SJSA1 (cell line): ENCODE measurements at regions not wholly inside any gene's neighbourhood (a gene's known extent, or its start where the extent isn't known, plus 50 kb on each side); places are given as distances from the start of the nearest gene placed in this dataset.

Experiments used
- DNase-seq, 2 experiments: peaks; one replicate each; pipeline ENCODE4 v3.0.0-alpha.2; 2015 to 2020; ENCODE audit warnings: low spot score in 2 of 2, low read depth in 1 of 2
- H3K27ac ChIP-seq: fragments of 250-450 bp; sonication (Bioruptor Pico); 2 replicates; pipeline ENCODE4 v1.5.1; 2020; ENCODE audit warnings: mild to moderate bottlenecking, moderate library complexity
- H3K27me3 ChIP-seq: fragments of 250-450 bp; sonication (Bioruptor Pico); replicated peaks from 2 replicates; pipeline ENCODE4 v1.5.1; 2020; ENCODE audit warnings: mild to moderate bottlenecking, moderate library complexity
- H3K36me3 ChIP-seq: fragments of 250-450 bp; sonication (Bioruptor Pico); 2 replicates; pipeline ENCODE4 v1.5.1; 2020; ENCODE audit warnings: mild to moderate bottlenecking
- H3K4me1 ChIP-seq: fragments of 250-450 bp; sonication (Bioruptor Pico); replicated peaks from 2 replicates; pipeline ENCODE4 v1.6.1; 2021; ENCODE audit warnings: mild to moderate bottlenecking
- H3K4me3 ChIP-seq: fragments of 250-450 bp; sonication (Bioruptor Pico); 2 replicates; pipeline ENCODE4 v1.5.1; 2020; ENCODE audit warnings: mild to moderate bottlenecking
- H3K9me3 ChIP-seq: fragments of 250-450 bp; sonication (Bioruptor Pico); replicated peaks from 2 replicates; pipeline ENCODE4 v1.5.1; 2020; ENCODE audit warnings: mild to moderate bottlenecking

DNA sequence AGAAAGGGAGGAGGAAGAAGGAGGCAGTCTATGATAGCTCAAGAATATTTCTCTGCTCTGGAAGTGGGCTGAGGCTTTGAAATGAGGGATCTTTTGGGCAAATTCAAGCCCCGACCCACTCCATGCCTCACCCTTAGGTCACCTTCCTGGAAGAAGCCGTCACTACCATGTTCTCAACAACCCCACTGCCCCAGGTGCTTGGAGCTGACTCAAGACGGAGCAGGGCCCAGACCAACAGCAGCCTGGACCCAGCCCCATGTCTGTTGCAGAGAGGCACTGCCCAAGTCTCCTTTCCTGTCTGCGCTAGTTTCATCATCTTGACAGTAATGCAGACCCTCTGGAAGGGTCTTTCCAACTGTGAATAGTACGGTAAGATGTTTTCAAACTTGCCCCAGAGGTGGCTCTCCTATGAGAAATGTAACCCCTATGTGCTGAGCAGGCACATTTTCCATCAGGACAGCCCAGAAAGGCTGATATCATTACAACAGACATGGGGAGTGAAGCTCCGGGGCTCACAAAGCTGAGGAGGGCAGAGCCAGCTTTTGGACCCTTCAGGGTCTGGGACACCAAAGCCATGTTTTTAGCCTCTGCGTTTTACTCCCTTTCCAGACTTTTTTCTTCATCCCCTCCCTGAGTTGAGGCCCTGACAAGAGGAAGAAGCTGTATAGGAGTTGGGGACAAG lies 128.2 kb upstream of the LARP1 start:
- Histone ChIP-seq H3K9me3 (no peaks in the 10 kb centered on the region), H3K36me3 (no peaks in the 10 kb centered on the region), H3K27me3 (no peaks in the 10 kb centered on the region; the same call in 1 of the 2 replicates), H3K4me3 (no peak overlapping the region), H3K27ac (no peak overlapping the region), H3K4me1 (no peaks in the 10 kb centered on the region)
- DNase-seq, result no peak

DNA sequence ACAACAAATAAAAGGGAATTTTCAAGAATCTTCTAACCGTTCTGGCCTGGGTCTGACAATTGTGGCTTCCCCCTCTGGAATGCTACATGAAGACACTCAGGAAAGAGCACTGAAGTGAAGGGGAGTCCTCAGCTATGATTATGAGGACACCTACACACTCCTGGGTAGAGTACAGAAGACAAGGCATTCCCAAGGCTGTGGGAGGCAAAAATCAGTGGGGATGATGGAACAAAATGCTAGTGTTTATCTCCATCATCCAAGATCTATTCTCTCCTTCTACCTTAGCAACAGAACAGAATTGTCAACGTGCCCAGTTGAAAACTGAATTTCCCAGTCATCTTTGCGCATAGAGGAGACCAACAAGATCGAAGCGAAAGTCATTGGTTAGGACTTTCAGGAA lies 130.1 kb upstream of the LARP1 start:
- DNase-seq, result no peak
- no peak overlapping the region for H3K27ac ChIP-seq
- H3K27me3 ChIP-seq, result peaks cover 3% of the 10 kb centered on the region; the same call in 1 of the 2 replicates
- no peak overlapping the region for H3K4me3 ChIP-seq
- H3K4me1 ChIP-seq, result no peaks in the 10 kb centered on the region
- H3K36me3 ChIP-seq, result no peaks in the 10 kb centered on the region
- H3K9me3 ChIP-seq, result no peaks in the 10 kb centered on the region

DNA sequence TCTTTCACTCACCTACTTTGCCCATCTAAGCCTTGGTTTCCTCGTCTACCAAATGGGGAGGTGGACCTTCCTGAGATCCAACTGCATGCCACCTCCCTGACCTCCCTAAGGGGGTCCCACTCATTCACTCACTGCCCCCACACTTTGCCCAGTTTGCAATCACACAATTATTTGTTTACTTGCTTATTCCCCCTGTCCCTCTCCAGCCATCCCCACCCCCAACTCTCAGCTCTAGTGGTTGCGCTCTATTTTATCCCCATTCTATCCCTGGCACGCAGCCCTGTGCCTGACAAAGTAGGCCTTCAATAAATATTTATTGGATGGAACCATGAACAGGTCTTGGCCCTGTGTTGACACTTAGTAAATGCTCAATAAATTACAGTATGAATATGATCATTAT lies 130.8 kb upstream of the LARP1 start:
- Histone ChIP-seq H3K36me3 (no peaks in the 10 kb centered on the region), H3K27ac (no peak overlapping the region), H3K9me3 (no peaks in the 10 kb centered on the region), H3K4me3 (no peak overlapping the region), H3K27me3 (peaks cover 7% of the 10 kb centered on the region; the same call in 1 of the 2 replicates), H3K4me1 (no peaks in the 10 kb centered on the region)
- no peak for DNase-seq

DNA sequence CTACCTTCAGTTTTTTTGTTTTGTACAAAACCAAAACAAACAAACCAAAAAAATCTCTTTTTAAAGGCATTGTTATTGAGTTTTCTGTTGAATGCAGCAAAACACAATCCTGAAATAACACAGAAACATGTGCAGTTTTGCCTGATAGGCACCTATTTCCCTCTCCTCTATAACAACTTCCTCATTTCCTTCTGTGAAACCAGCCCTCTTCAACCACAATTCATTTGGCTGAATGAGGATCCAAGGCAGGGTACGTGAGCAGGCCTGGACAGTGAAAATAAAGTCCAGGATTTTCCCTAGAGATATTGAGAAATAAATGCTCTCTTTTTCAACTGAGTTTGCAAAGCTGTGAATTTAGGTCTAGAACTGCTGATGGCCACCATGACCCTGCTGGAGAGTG lies 134.8 kb upstream of the LARP1 start:
- no peaks in the 10 kb centered on the region for H3K9me3 ChIP-seq
- no peak overlapping the region for H3K4me3 ChIP-seq
- no peaks in the 10 kb centered on the region for H3K4me1 ChIP-seq
- H3K27me3 ChIP-seq, result peaks cover 10% of the 10 kb centered on the region
- no peak overlapping the region for H3K27ac ChIP-seq
- H3K36me3 ChIP-seq, result no peaks in the 10 kb centered on the region
- DNase-seq, result no peak

DNA sequence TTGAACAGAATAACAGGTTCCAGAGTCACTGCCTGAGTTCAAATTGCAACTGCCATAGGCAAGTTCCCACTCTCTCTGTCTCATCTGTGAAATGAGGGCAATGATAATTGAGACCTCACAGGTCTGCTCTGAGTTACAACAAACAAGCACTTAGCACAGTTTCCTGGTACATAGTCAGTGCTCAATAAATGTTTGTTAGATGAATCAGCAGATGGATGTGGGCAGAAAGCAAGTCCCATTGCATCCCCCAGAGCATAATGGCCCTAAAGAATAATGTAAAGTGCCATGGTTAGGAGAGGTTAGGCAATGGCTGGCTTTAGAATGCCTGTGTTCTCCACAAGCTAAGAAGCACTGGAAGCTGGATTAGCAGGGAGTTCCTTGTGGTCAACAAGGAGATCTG lies 136.5 kb upstream of the LARP1 start:
- no peaks in the 10 kb centered on the region for H3K36me3 ChIP-seq
- no peak overlapping the region for H3K27ac ChIP-seq
- no peaks in the 10 kb centered on the region for H3K4me1 ChIP-seq
- H3K27me3 ChIP-seq, result peaks cover 24% of the 10 kb centered on the region
- no peaks in the 10 kb centered on the region for H3K9me3 ChIP-seq
- DNase-seq, result no peak
- H3K4me3 ChIP-seq, result no peak overlapping the region

DNA sequence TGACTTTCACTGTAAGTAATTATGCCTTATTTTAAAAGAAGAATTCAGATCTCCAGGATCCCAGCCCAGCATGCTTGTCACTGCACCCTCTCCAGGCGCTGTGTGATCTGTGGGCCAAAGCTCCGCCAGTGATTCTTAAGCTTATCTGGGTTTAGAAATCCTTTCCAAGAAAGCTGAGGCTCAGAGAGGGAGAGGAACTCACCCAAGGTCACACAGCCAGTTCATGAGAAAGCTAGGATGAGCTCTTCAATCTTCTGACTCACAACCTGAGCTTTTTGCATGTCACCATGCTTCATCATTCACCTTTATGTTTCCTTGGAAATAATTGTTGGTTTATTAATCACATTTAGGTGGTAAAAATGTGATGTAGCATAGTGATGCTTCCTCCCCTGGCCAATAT lies 136.6 kb upstream of the HAND1 start:
- Histone ChIP-seq H3K36me3 (no peaks in the 10 kb centered on the region), H3K27me3 (peaks cover 51% of the 10 kb centered on the region), H3K4me3 (no peak overlapping the region), H3K27ac (no peak overlapping the region), H3K9me3 (no peaks in the 10 kb centered on the region; the same call in 1 of the 2 replicates), H3K4me1 (peaks cover 8% of the 10 kb centered on the region)
- DNase-seq, result no peak

DNA sequence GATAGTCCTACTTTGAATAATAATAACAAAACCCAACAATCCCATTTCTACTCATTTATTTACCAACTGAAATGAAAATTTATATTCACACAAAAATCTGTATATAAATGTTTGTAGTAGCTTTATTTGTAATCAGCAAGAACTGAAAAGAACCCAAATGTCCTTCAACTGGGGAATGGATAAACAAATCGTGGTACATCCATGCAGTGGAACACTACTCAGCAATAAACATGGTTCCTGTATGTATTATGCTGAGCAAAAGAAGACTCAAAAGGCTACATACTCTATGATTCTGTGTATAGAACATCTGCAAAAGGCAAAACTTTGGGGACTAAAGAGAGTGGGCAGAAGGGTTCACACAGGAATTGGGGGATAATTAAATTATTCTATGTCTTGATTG lies 136.1 kb upstream of the HAND1 start:
- Histone ChIP-seq H3K27ac (no peak overlapping the region), H3K36me3 (no peaks in the 10 kb centered on the region), H3K9me3 (no peaks in the 10 kb centered on the region; the same call in 1 of the 2 replicates), H3K4me3 (no peak overlapping the region), H3K4me1 (peaks cover 8% of the 10 kb centered on the region), H3K27me3 (peaks cover 51% of the 10 kb centered on the region)
- DNase-seq, result no peak

DNA sequence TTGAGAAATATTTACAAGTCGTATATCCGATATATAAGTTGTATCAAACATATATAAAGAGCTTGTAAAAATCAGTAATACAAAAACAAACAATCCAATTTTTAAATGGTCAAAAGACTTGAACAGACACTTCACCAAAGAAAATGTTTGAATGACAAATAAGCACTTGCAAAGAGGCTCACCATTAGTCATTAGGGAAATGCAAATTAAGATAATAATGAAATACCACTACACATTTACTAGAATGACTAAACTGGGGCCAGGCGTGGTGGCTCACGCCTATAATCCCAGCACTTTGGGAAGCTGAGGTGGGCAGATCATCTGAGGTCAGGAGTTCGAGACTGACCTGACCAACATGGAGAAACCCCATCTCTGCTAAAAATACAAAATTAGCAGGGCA lies 134.6 kb upstream of the HAND1 start:
- no peak for DNase-seq
- Histone ChIP-seq H3K27me3 (peaks cover 51% of the 10 kb centered on the region), H3K4me3 (no peak overlapping the region), H3K27ac (no peak overlapping the region), H3K4me1 (peaks cover 19% of the 10 kb centered on the region), H3K9me3 (no peaks in the 10 kb centered on the region; the same call in 1 of the 2 replicates), H3K36me3 (no peaks in the 10 kb centered on the region)

DNA sequence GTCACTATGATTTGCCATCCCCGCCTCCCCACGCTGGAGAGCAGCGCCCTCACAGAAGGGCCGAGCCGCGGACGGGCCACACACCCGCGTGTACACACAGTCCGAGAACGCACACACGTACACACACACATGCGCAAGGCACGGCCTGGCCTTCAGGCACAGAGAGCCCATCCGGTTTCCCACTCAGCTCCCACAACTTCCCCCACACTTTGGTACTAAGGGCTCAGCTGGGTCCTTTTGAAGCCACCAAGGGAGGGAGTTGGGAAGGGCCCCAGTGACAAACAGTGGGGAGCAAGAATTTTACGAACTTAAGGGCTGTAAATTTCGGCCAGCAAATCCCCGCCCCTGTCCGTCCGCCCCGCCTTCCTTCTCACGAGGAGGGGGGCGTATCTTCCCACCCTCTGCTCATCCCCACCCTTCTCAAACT lies 133.3 kb upstream of the HAND1 start:
- peaks cover 51% of the 10 kb centered on the region for H3K27me3 ChIP-seq
- DNase-seq, result no peak

DNA sequence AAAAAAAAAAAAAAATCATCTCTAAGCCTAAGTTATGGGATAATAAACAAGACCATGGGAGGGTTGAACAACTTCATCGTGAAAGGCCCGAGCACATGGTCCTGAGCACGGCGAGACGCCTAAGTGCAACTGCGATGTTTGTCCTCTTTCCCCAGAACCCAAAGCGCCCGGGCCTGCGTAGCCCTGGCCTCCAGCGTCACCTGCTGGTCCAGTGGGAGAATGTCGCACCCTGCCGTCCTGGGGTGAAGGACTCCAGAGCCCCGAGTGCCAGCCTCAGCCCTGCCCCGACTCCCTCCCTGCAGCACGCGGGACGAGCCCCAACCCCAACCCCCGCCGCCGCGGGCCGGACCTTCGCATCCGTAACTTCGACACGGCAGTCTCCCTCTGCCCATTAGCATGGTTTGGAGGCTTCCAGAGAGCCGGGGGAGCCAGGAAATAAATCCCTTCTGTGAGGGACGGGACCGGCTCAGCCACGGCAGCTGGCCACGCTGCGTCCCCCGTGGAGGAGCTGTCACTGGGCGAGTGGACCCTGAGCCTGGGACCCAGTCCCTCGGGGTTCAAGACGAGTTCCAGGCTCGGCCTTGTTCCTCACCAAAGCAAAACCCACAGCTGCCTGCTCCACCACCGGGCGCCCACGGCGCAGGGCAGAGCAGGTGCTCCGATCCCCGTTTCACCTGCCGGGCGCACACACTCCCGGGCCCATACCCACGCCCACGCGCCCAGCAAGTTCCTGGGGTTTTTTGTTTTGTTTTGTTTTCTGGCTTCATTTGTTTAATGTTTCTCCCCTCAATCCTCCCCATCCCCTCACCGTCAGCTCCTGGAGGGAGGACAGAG lies 132.5 kb upstream of the HAND1 start:
- DNase-seq, result peak; percentile 77 to 90
- H3K27me3 ChIP-seq, result peaks cover 48% of the 10 kb centered on the region
- no peaks in the 10 kb centered on the region; the same call in 1 of the 2 replicates for H3K9me3 ChIP-seq

More for the DNA sequence above, 133.3 kb upstream of the HAND1 start:
- H3K9me3 ChIP-seq, result no peaks in the 10 kb centered on the region; the same call in 1 of the 2 replicates
- H3K27ac ChIP-seq, result no peak overlapping the region
- no peaks in the 10 kb centered on the region for H3K36me3 ChIP-seq
- no peak overlapping the region for H3K4me3 ChIP-seq
- peaks cover 32% of the 10 kb centered on the region for H3K4me1 ChIP-seq

DNA sequence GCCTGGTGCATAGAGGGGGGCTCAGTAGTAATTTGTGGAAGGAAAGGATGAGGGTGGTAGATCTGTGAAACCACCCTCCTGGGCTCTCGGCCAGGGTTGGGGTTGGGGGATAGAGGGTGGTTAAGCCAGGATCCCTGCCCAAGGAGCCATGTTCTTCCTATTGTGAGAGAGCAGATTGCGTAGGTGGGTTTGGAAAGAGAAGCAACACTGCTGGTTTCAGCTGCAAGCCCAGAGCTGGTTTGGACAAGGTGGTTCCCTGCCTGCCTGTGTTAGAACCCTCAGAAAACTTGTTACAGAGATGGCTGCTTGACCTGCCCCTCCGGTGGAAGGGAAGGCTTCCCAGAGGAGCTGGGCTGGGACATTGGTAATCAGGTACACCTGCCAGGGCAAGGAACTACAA lies 131.2 kb upstream of the HAND1 start:
- no peaks in the 10 kb centered on the region for H3K36me3 ChIP-seq
- H3K4me1 ChIP-seq, result peaks cover 50% of the 10 kb centered on the region
- no peak overlapping the region for H3K27ac ChIP-seq
- no peak overlapping the region for H3K4me3 ChIP-seq
- DNase-seq, result no peak
- H3K9me3 ChIP-seq, result no peaks in the 10 kb centered on the region; the same call in 1 of the 2 replicates
- peaks cover 35% of the 10 kb centered on the region for H3K27me3 ChIP-seq

More for the DNA sequence above, 132.5 kb upstream of the HAND1 start:
- Histone ChIP-seq H3K4me3 (no peak overlapping the region), H3K27ac (no peak overlapping the region), H3K36me3 (no peaks in the 10 kb centered on the region), H3K4me1 (peaks cover 40% of the 10 kb centered on the region)

DNA sequence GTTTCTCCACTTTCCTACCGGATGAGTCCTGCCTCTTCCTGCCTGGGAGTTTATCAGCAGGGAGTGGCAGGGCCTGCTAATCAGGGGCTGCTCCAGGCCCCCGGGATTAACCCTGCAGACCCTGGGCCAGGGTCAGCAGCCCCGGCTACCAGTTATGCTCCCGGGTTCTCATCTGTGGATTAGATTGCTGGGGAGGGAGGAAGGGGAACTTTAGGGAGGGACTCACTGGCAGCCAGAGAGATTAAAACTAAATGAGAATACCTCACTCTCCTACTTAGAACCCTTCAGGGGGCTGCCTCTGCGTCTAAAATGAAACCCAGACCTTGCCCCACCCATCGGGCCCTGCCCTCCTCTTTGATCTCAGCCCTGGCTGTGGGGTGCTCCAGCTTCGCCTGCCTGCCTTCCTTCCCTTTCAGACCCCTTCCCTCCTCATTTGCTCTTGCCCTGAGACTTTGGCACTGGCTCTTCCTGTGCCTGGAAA lies 130.5 kb upstream of the HAND1 start:
- peaks cover 57% of the 10 kb centered on the region for H3K4me1 ChIP-seq
- peaks cover 32% of the 10 kb centered on the region for H3K27me3 ChIP-seq
- no peaks in the 10 kb centered on the region for H3K36me3 ChIP-seq
- no peaks in the 10 kb centered on the region; the same call in 1 of the 2 replicates for H3K9me3 ChIP-seq
- no peak overlapping the region for H3K4me3 ChIP-seq
- H3K27ac ChIP-seq, result no peak overlapping the region
- DNase-seq, result no peak

DNA sequence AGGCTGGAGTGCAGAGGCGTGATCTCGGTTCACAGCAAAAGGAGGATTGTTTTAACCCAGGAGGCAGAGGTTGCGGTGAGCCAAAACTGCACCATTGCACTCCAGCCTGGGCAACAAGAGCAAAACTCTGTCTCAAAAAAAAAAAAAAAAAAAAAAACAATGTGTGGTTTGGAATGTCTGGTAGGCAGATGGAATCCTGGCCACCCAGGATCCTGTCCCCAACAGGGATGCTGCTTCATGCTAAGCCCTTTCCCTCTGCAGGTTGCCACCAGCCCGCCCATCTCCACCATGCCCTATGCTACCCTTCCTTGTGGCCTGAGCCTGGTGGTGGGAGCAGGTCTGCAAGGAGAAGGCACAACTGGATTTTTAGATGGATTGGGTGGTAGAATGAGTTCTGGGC lies 129.7 kb upstream of the HAND1 start:
- DNase-seq, result peak; percentile 70 to 81
- no peak overlapping the region for H3K27ac ChIP-seq
- no peaks in the 10 kb centered on the region for H3K36me3 ChIP-seq
- H3K9me3 ChIP-seq, result no peaks in the 10 kb centered on the region; the same call in 1 of the 2 replicates
- H3K27me3 ChIP-seq, result peaks cover 24% of the 10 kb centered on the region
- H3K4me3 ChIP-seq, result no peak overlapping the region
- H3K4me1 ChIP-seq, result peaks cover 65% of the 10 kb centered on the region

DNA sequence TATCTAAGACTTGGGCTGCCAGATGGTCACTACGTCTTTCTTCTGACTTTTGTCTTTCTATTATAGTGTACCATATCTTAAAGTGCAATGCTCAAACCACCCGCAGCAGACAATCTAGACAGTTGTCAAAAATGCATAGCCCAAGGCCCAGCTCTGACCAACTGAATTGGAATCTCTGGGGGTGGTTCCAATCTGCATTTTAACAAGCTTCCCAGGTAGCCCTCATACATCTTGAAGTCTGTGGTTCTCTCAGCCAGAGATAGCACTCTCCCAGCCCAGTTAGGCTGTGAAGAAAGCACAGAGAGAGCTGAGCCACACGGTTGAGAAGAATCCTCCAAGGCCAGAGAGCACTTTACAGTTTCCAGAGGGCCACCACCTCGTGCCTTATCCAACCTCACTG lies 128.2 kb upstream of the HAND1 start:
- H3K9me3 ChIP-seq, result no peaks in the 10 kb centered on the region
- peaks cover 9% of the 10 kb centered on the region for H3K27me3 ChIP-seq
- peaks cover 70% of the 10 kb centered on the region for H3K4me1 ChIP-seq

More for the DNA sequence above, 128.2 kb upstream of the HAND1 start:
- Histone ChIP-seq H3K4me3 (no peak overlapping the region), H3K36me3 (no peaks in the 10 kb centered on the region), H3K27ac (no peak overlapping the region)
- DNase-seq, result no peak
